SKM-1 treated with dmso at 0.1 percent for 144 hours (cell line): ENCODE measurements at regions not wholly inside any gene's neighbourhood (a gene's known extent, or its start where the extent isn't known, plus 50 kb on each side); places are given as distances from the start of the nearest gene placed in this dataset.
"Not testable (repeated sequence)": the region's sequence is repeated elsewhere in the genome, so short reads cannot be mapped to it uniquely, and the experiment has no call there.

Experiments
- DNase-seq: peaks from one replicate; lab custom pipeline; 2025; ENCODE audit not compliant: unreplicated experiment; lab: John Stamatoyannopoulos, UW

GRCh38 chr5:77910602-77911188 lies 134.6 kb upstream of the TBCA start:
- DNase-seq, result no peak

- no peak for DNase-seq
These were observed 133.1 kb upstream of the TBCA start for GRCh38 chr5:77909237-77909636.

GRCh38 chr5:77908787-77909186 lies 132.6 kb upstream of the TBCA start:
- no peak for DNase-seq

GRCh38 chr5:77907786-77908185 lies 131.6 kb upstream of the TBCA start:
- DNase-seq, result no peak

- DNase-seq, result no peak
These were observed 130.7 kb upstream of the TBCA start for GRCh38 chr5:77906806-77907205.

GRCh38 chr5:77904362-77904761 lies 128.2 kb upstream of the TBCA start:
- no peak for DNase-seq

GRCh38 chr5:77900691-77901090 lies 124.6 kb upstream of the TBCA start:
- DNase-seq, result no peak

- DNase-seq, result no peak
These were observed 122.2 kb upstream of the TBCA start for GRCh38 chr5:77898385-77898784.

GRCh38 chr5:77896338-77896737 lies 120.2 kb upstream of the TBCA start:
- DNase-seq, result no peak

GRCh38 chr5:77894103-77894502 lies 118.0 kb upstream of the TBCA start:
- not testable (repeated sequence) for DNase-seq

GRCh38 chr5:77893225-77893860 lies 117.2 kb upstream of the TBCA start:
- no peak for DNase-seq

- no peak for DNase-seq
These were observed 116.2 kb upstream of the TBCA start for GRCh38 chr5:77892061-77893010.

- no peak for DNase-seq
These were observed 109.4 kb upstream of the TBCA start for GRCh38 chr5:77885519-77885918.

GRCh38 chr5:77882670-77883257 lies 106.6 kb upstream of the TBCA start:
- DNase-seq, result no peak

GRCh38 chr5:77881528-77881927 lies 105.4 kb upstream of the TBCA start:
- no peak for DNase-seq

- DNase-seq, result no peak
These were observed 101.6 kb upstream of the TBCA start for GRCh38 chr5:77877516-77878355.

- DNase-seq, result no peak
These were observed 100.8 kb upstream of the TBCA start for GRCh38 chr5:77876862-77877502.

GRCh38 chr5:77876316-77876715 lies 100.2 kb upstream of the TBCA start:
- no peak for DNase-seq

GRCh38 chr5:77874691-77875090 lies 98.6 kb upstream of the TBCA start:
- no peak for DNase-seq

- DNase-seq, result no peak
These were observed 97.1 kb upstream of the TBCA start for GRCh38 chr5:77873239-77873638.
